ENCODE measurements at regions not wholly inside any gene's neighbourhood (a gene's known extent, or its start where the extent isn't known, plus 50 kb on each side); places are given as distances from the start of the nearest gene placed in this dataset.

GRCh38 chr12:126233625-126234024 lies 1168.4 kb downstream of the AACS start:
- Histone ChIP-seq H3K4me3 (no peak overlapping the region), H3K9ac (ENCODE audit: insufficient read depth in 1 of 2, low read length in 2 of 2) (no peak overlapping the region), H3K27ac (ENCODE audit: low read depth in 1 of 2, low read length in 1 of 2) (no peak overlapping the region), H3K27me3 (ENCODE audit: control insufficient read depth in 3 of 3, insufficient read depth in 3 of 3, low read length in 2 of 3) (no peaks in the 10 kb centered on the region), H3K36me3 (ENCODE audit: control insufficient read depth in 4 of 4, insufficient read depth in 4 of 4, low read length in 4 of 4) (no peaks in the 10 kb centered on the region), H3K4me1 (ENCODE audit: control insufficient read depth in 5 of 5, insufficient read depth in 5 of 5, low read length in 5 of 5) (no peaks in the 10 kb centered on the region), H3K9me3 (ENCODE audit: control insufficient read depth in 4 of 4, insufficient read depth in 3 of 4, low read length in 3 of 4) (peaks cover 0 to 4% (median 0%) of the 10 kb centered on the region in 4 donors)
- ATAC-seq (ENCODE audit: insufficient read depth, low FRiP score) (no peak), DNase-seq (no peak)
- no peak for TF ChIP-seq CTCF (IDR thresholded peaks at IDR 0.05; ENCODE audit: control extremely low read depth, extremely low read depth)
- WGBS, 2 donors: 60 to 61% methylated on average over 3 of the region's 3 CpGs

GRCh38 chr12:126243814-126244440 lies 1178.7 kb downstream of the AACS start:
- no peaks in the 10 kb centered on the region for H3K27me3 ChIP-seq (ENCODE audit: control insufficient read depth in 3 of 3, insufficient read depth in 3 of 3, low read length in 2 of 3)
- H3K36me3 ChIP-seq (ENCODE audit: control insufficient read depth in 4 of 4, insufficient read depth in 4 of 4, low read length in 4 of 4): no peaks in the 10 kb centered on the region
- no peak for TF ChIP-seq CTCF (IDR thresholded peaks at IDR 0.05; ENCODE audit: control extremely low read depth, extremely low read depth)
- no peaks in the 10 kb centered on the region for H3K9me3 ChIP-seq (ENCODE audit: control insufficient read depth in 4 of 4, insufficient read depth in 3 of 4, low read length in 3 of 4)
- no peaks in the 10 kb centered on the region for H3K4me1 ChIP-seq (ENCODE audit: control insufficient read depth in 5 of 5, insufficient read depth in 5 of 5, low read length in 5 of 5)
- H3K4me3 ChIP-seq: no peak overlapping the region
- no peak overlapping the region for H3K9ac ChIP-seq (ENCODE audit: insufficient read depth in 1 of 2, low read length in 2 of 2)
- ATAC-seq (ENCODE audit: insufficient read depth, low FRiP score) (no peak), DNase-seq (no peak)
- no peak overlapping the region for H3K27ac ChIP-seq (ENCODE audit: low read depth in 1 of 2, low read length in 1 of 2)
- WGBS, 2 donors: 85 to 88% methylated on average over 4 of the region's 4 CpGs

GRCh38 chr12:126247936-126248335 lies 1182.7 kb downstream of the AACS start:
- no peaks in the 10 kb centered on the region for H3K27me3 ChIP-seq (ENCODE audit: control insufficient read depth in 3 of 3, insufficient read depth in 3 of 3, low read length in 2 of 3)
- TF ChIP-seq CTCF (IDR thresholded peaks at IDR 0.05; ENCODE audit: control extremely low read depth, extremely low read depth): no peak
- H3K9ac ChIP-seq (ENCODE audit: insufficient read depth in 1 of 2, low read length in 2 of 2): no peak overlapping the region
- H3K36me3 ChIP-seq (ENCODE audit: control insufficient read depth in 4 of 4, insufficient read depth in 4 of 4, low read length in 4 of 4): no peaks in the 10 kb centered on the region
- 89 to 98% methylated on average over 1 of the region's 1 CpG for WGBS, 2 donors
- no peaks in the 10 kb centered on the region for H3K9me3 ChIP-seq (ENCODE audit: control insufficient read depth in 4 of 4, insufficient read depth in 3 of 4, low read length in 3 of 4)
- no peak overlapping the region for H3K27ac ChIP-seq (ENCODE audit: low read depth in 1 of 2, low read length in 1 of 2)
- DNase-seq (no peak), ATAC-seq (ENCODE audit: insufficient read depth, low FRiP score) (no peak)
- no peaks in the 10 kb centered on the region for H3K4me1 ChIP-seq (ENCODE audit: control insufficient read depth in 5 of 5, insufficient read depth in 5 of 5, low read length in 5 of 5)
- no peak overlapping the region for H3K4me3 ChIP-seq

GRCh38 chr12:126248871-126249403 lies 1183.7 kb downstream of the AACS start:
- no peak overlapping the region for H3K27ac ChIP-seq (ENCODE audit: low read depth in 1 of 2, low read length in 1 of 2)
- no peaks in the 10 kb centered on the region for H3K27me3 ChIP-seq (ENCODE audit: control insufficient read depth in 3 of 3, insufficient read depth in 3 of 3, low read length in 2 of 3)
- no peak overlapping the region for H3K4me3 ChIP-seq
- H3K9ac ChIP-seq (ENCODE audit: insufficient read depth in 1 of 2, low read length in 2 of 2): no peak overlapping the region
- WGBS, 2 donors: 82% methylated on average over 8 of the region's 8 CpGs
- H3K9me3 ChIP-seq (ENCODE audit: control insufficient read depth in 4 of 4, insufficient read depth in 3 of 4, low read length in 3 of 4): no peaks in the 10 kb centered on the region
- ATAC-seq (ENCODE audit: insufficient read depth, low FRiP score) (no peak), DNase-seq (no peak)
- TF ChIP-seq CTCF (IDR thresholded peaks at IDR 0.05; ENCODE audit: control extremely low read depth, extremely low read depth): no peak
- no peaks in the 10 kb centered on the region for H3K4me1 ChIP-seq (ENCODE audit: control insufficient read depth in 5 of 5, insufficient read depth in 5 of 5, low read length in 5 of 5)
- no peaks in the 10 kb centered on the region for H3K36me3 ChIP-seq (ENCODE audit: control insufficient read depth in 4 of 4, insufficient read depth in 4 of 4, low read length in 4 of 4)
